ENCODE measurements at regions not wholly inside any gene's neighbourhood (a gene's known extent, or its start where the extent isn't known, plus 50 kb on each side); places are given as distances from the start of the nearest gene placed in this dataset.

DNA sequence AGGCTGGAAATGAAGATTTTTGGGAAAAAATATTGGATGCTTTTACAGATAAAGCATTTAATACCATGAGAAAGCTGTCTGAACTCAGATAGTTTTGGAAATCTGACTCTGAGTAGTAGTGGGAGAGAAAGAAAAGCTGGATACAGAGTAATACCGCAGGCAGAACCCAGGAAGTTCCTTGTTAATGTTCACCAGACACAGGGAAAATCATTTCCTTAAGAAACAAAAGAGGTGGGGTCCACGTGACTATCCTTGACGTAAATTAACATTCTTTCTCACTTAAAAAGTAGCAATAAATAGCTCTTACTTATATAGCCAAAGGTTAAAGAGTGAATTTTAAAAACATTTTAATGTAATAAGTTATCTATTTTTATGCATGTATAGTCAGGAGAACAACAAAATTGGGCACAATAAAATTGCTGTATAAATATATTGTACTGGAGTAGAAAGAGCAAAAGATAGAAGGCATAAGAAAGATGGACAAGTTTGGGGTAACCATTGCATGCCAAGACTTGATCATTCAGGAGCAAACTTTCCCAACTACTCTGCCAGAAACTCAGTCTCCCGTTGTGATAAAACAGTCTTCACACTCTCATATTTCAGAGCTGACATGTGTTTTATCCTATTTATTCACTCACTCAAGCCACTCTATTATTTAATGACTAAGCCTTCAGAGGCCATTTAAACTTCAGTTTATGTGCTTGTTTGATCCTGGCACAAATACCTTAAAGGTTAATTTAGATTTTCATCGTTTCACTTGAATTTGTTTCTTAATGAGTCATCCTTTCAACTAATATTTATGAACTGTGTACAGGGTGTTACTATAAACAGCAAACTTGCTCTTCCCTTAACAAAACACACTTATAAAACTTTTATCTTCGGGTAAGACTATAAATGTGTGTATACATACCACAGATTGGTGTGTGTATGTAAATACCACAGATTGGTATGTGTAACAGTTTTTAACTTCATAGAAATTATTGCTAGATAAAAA, 143.1 kb downstream of the GNAI1 start:
- TF ChIP-seq, protein P1, sequence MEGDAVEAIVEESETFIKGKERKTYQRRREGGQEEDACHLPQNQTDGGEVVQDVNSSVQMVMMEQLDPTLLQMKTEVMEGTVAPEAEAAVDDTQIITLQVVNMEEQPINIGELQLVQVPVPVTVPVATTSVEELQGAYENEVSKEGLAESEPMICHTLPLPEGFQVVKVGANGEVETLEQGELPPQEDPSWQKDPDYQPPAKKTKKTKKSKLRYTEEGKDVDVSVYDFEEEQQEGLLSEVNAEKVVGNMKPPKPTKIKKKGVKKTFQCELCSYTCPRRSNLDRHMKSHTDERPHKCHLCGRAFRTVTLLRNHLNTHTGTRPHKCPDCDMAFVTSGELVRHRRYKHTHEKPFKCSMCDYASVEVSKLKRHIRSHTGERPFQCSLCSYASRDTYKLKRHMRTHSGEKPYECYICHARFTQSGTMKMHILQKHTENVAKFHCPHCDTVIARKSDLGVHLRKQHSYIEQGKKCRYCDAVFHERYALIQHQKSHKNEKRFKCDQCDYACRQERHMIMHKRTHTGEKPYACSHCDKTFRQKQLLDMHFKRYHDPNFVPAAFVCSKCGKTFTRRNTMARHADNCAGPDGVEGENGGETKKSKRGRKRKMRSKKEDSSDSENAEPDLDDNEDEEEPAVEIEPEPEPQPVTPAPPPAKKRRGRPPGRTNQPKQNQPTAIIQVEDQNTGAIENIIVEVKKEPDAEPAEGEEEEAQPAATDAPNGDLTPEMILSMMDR (IDR thresholded peaks at IDR 0.05; ENCODE audit: low read length), result no peak
- no peak for TF ChIP-seq EZH2 (IDR thresholded peaks at IDR 0.05; ENCODE audit: borderline replicate concordance, low read length)
